ENCODE measurements at regions not wholly inside any gene's neighbourhood (a gene's known extent, or its start where the extent isn't known, plus 50 kb on each side); places are given as distances from the start of the nearest gene placed in this dataset.

GRCh38 chr7:115693779-115694178 lies 336.8 kb downstream of the TFEC start:
- no peak overlapping the region for H3K4me3 ChIP-seq (ENCODE audit: low read length)
- no peak for TF ChIP-seq CTCF (conservative IDR thresholded peaks at IDR 0.05; ENCODE audit: low read depth, low read length)
- DNase-seq (ENCODE audit: low read depth), result no peak

GRCh38 chr7:115689941-115690340 lies 340.6 kb downstream of the TFEC start:
- no peak overlapping the region for H3K4me3 ChIP-seq (ENCODE audit: low read length)
- no peak for TF ChIP-seq CTCF (conservative IDR thresholded peaks at IDR 0.05; ENCODE audit: low read depth, low read length)

GRCh38 chr7:115683093-115683492 lies 347.5 kb downstream of the TFEC start:
- H3K4me3 ChIP-seq (ENCODE audit: low read length), result no peak overlapping the region
- DNase-seq (ENCODE audit: low read depth), result no peak
- no peak for TF ChIP-seq CTCF (conservative IDR thresholded peaks at IDR 0.05; ENCODE audit: low read depth, low read length)

More at GRCh38 chr7:115689941-115690340, 340.6 kb downstream of the TFEC start:
- DNase-seq (ENCODE audit: low read depth), result no peak

- DNase-seq (ENCODE audit: low read depth), result no peak
- TF ChIP-seq CTCF (conservative IDR thresholded peaks at IDR 0.05; ENCODE audit: low read depth, low read length), result no peak
- no peak overlapping the region for H3K4me3 ChIP-seq (ENCODE audit: low read length)
These were observed 348.1 kb downstream of the TFEC start for GRCh38 chr7:115682507-115682906.

- no peak for TF ChIP-seq CTCF (conservative IDR thresholded peaks at IDR 0.05; ENCODE audit: low read depth, low read length)
These were observed 349.6 kb downstream of the TFEC start for GRCh38 chr7:115680921-115681320.

GRCh38 chr7:115679976-115680375 lies 350.6 kb downstream of the TFEC start:
- TF ChIP-seq CTCF (conservative IDR thresholded peaks at IDR 0.05; ENCODE audit: low read depth, low read length), result peak; percentile 76
- DNase-seq (ENCODE audit: low read depth), result no peak

More at GRCh38 chr7:115680921-115681320, 349.6 kb downstream of the TFEC start:
- no peak overlapping the region for H3K4me3 ChIP-seq (ENCODE audit: low read length)
- no peak for DNase-seq (ENCODE audit: low read depth)

GRCh38 chr7:115679423-115679822 lies 351.1 kb downstream of the TFEC start:
- TF ChIP-seq CTCF (conservative IDR thresholded peaks at IDR 0.05; ENCODE audit: low read depth, low read length), result no peak
- no peak for DNase-seq (ENCODE audit: low read depth)
- H3K4me3 ChIP-seq (ENCODE audit: low read length), result no peak overlapping the region

More at GRCh38 chr7:115679976-115680375, 350.6 kb downstream of the TFEC start:
- no peak overlapping the region for H3K4me3 ChIP-seq (ENCODE audit: low read length)
